Pancreas (tissue), 10 donors: ENCODE measurements at regions not wholly inside any gene's neighbourhood (a gene's known extent, or its start where the extent isn't known, plus 50 kb on each side); places are given as distances from the start of the nearest gene placed in this dataset.
A peak's percentile ranks its signal among the peaks of the same experiment; 100 is the strongest.

Experiments used
- ATAC-seq, 4 donors: fragments of 200-7000 bp; cut with Tn5 transposase; one replicate each; pipeline versions ENCODE4 v1.8.0 to v1.9.1; 2020; ENCODE audit warnings: mild to moderate bottlenecking in 4 of 4, moderate library complexity in 4 of 4
- DNase-seq, 6 donors: peaks; one replicate each; pipeline ENCODE4 v3.0.0-alpha.2; 2020
- FAIRE-seq: peaks from 2 replicates; lab custom pipeline; 2012; peaks lifted over from hg19 to GRCh38; lab: Jason Lieb, UNC
- H3K27ac ChIP-seq, 4 donors: fragments of 200-600 bp; sonication (generic); 1 replicate in 3 of 4; 2 replicates in 1 of 4; pipeline versions ENCODE4 v1.5.0 to v1.8.0; 2020
- H3K27me3 ChIP-seq, 4 donors: fragments of 200-600 bp; one replicate each; pipeline ENCODE4 v1.8.0; 2021
- H3K36me3 ChIP-seq, 3 donors: fragments of 200-600 bp; sonication (generic) in 1 of 3; one replicate each; pipeline versions ENCODE4 v1.5.0 to v1.8.0; 2020 to 2021
- H3K4me1 ChIP-seq, 3 donors: fragments of 200-600 bp; one replicate each; pipeline ENCODE4 v1.8.0; 2021
- H3K4me3 ChIP-seq, 4 donors: fragments of 200-600 bp; sonication (generic) in 2 of 4; one replicate each; pipeline versions ENCODE4 v1.5.0 to v1.8.0; 2020 to 2021
- H3K9me3 ChIP-seq, 4 donors: fragments of 200-600 bp; one replicate each; pipeline ENCODE4 v1.8.0; 2021
- CTCF ChIP-seq, 4 donors: fragments of 200-600 bp; sonication (generic) in 3 of 4; IDR thresholded peaks; one replicate each; pipeline versions ENCODE4 v1.5.0 to v1.8.0; 2021; ENCODE audit warnings: antibody characterized with exemption in 4 of 4
- WGBS, 2 donors: extraction: QIAGEN DNeasy Blood & Tissue Kit; methylation state at CpG; one replicate each; pipeline ENCODE4 v1.1.7; 2013; 5-methylcytosine and 5-hydroxymethylcytosine counted together
- intact Hi-C, 3 donors: fragments of 100-400 bp; cut with DNase I; formaldehyde crosslinking; loops; one replicate each; pipeline versions ENCODE4 v1.11.1 to v1.14.2; 2022
- donor health status: healthy with polysubstance abuse.
- donor health status: DM: no; HTN: no; CAD: no; lungs with moderate emphysema.
- donor health status: DM: no; HTN: no; CAD: no.
- donor health status: control.
- donor health status: control.
- donor health status: Bipolar disorder and iron deficiency.
- donor health status: DM: yes; HTN: yes; CAD: no.
- donor health status: DM: no; HTN: no; CAD: no.
- donor health status: DM: no; HTN: no; CAD: no.
- donor health status: DM: yes; HTN: yes; CAD: no.

- intact Hi-C loops, result no loop called here
- H3K27me3 ChIP-seq, result no peaks in the 10 kb centered on the region
Measured at GRCh38 chr1:58836408-58836807, 52.6 kb upstream of the JUN start.

GRCh38 chr1:58837886-58838285 lies 54.0 kb upstream of the JUN start:
- Histone ChIP-seq H3K9me3 (no peaks in the 10 kb centered on the region), H3K4me3 (no peak overlapping the region), H3K27ac (no peak overlapping the region), H3K36me3 (no peaks in the 10 kb centered on the region), H3K27me3 (no peaks in the 10 kb centered on the region), H3K4me1 (no peaks in the 10 kb centered on the region)
- FAIRE-seq, result no peak
- DNase-seq, result no peak
- no peak for TF ChIP-seq CTCF (IDR thresholded peaks at IDR 0.05)
- intact Hi-C loops, result no loop called here
- ATAC-seq, result no peak

More at GRCh38 chr1:58836408-58836807, 52.6 kb upstream of the JUN start:
- WGBS, 2 donors, result 71 to 75% methylated on average over 3 of the region's 3 CpGs
- no peak for TF ChIP-seq CTCF (IDR thresholded peaks at IDR 0.05)
- no peak overlapping the region for H3K27ac ChIP-seq
- ATAC-seq (peak in 1 of 4 donors; percentile 44), FAIRE-seq (no peak), DNase-seq (no peak)
- H3K4me3 ChIP-seq, result no peak overlapping the region
- no peaks in the 10 kb centered on the region for H3K4me1 ChIP-seq
- H3K36me3 ChIP-seq, result no peaks in the 10 kb centered on the region
- no peaks in the 10 kb centered on the region for H3K9me3 ChIP-seq

GRCh38 chr1:58839147-58839795 lies 55.4 kb upstream of the JUN start:
- H3K27ac ChIP-seq, result no peak overlapping the region
- WGBS, 2 donors, result 73 to 74% methylated on average over 5 of the region's 5 CpGs
- DNase-seq, result no peak
- ATAC-seq, result no peak
- no peak overlapping the region for H3K4me3 ChIP-seq
- no peaks in the 10 kb centered on the region for H3K4me1 ChIP-seq
- no peaks in the 10 kb centered on the region for H3K27me3 ChIP-seq
- no peak for FAIRE-seq
- no peaks in the 10 kb centered on the region for H3K36me3 ChIP-seq
- no peaks in the 10 kb centered on the region for H3K9me3 ChIP-seq
- intact Hi-C loops, result no loop called here
- TF ChIP-seq CTCF (IDR thresholded peaks at IDR 0.05), result no peak

- FAIRE-seq, result no peak
- Histone ChIP-seq H3K4me1 (no peaks in the 10 kb centered on the region), H3K4me3 (no peak overlapping the region), H3K9me3 (no peaks in the 10 kb centered on the region), H3K27me3 (no peaks in the 10 kb centered on the region), H3K36me3 (no peaks in the 10 kb centered on the region), H3K27ac (no peak overlapping the region)
- 77 to 78% methylated on average over 5 of the region's 5 CpGs for WGBS, 2 donors
- ATAC-seq, result peak in 2 of 4 donors; percentile 24 to 30
- no peak for TF ChIP-seq CTCF (IDR thresholded peaks at IDR 0.05)
- intact Hi-C loops, result no loop called here
- no peak for DNase-seq
Measured at GRCh38 chr1:58839846-58840835, 56.3 kb upstream of the JUN start.
